ENCODE measurements at regions not wholly inside any gene's neighbourhood (a gene's known extent, or its start where the extent isn't known, plus 50 kb on each side); places are given as distances from the start of the nearest gene placed in this dataset.

- no peak for DNase-seq
These were observed 269.4 kb upstream of the TCF4 start for GRCh38 chr18:55857409-55857808.

GRCh38 chr18:55856679-55857078, 268.7 kb upstream of the TCF4 start:
- no peak for DNase-seq

- DNase-seq: no peak
These were observed 268.2 kb upstream of the TCF4 start for GRCh38 chr18:55856229-55856628.

GRCh38 chr18:55853268-55853667, 265.3 kb upstream of the TCF4 start:
- no peak for DNase-seq

GRCh38 chr18:55850904-55851303, 262.9 kb upstream of the TCF4 start:
- no peak for DNase-seq

GRCh38 chr18:55849391-55849790, 261.4 kb upstream of the TCF4 start:
- DNase-seq: no peak

GRCh38 chr18:55847960-55848359, 260.0 kb upstream of the TCF4 start:
- DNase-seq: no peak

- DNase-seq: no peak
These were observed 257.2 kb upstream of the TCF4 start for GRCh38 chr18:55845221-55845620.

- no peak for DNase-seq
These were observed 256.4 kb upstream of the TCF4 start for GRCh38 chr18:55844382-55844781.

- DNase-seq: no peak
These were observed 253.3 kb upstream of the TCF4 start for GRCh38 chr18:55841314-55841713.

GRCh38 chr18:55840601-55841170, 252.7 kb upstream of the TCF4 start:
- no peak for DNase-seq

- no peak for DNase-seq
These were observed 251.4 kb upstream of the TCF4 start for GRCh38 chr18:55839343-55839742.

GRCh38 chr18:55838841-55839240, 250.8 kb upstream of the TCF4 start:
- no peak for DNase-seq

GRCh38 chr18:55838319-55838718, 250.3 kb upstream of the TCF4 start:
- no peak for DNase-seq

GRCh38 chr18:55833543-55833942, 245.6 kb upstream of the TCF4 start:
- no peak for DNase-seq

- no peak for DNase-seq
These were observed 242.6 kb upstream of the TCF4 start for GRCh38 chr18:55830544-55830943.

GRCh38 chr18:55821219-55821618, 233.2 kb upstream of the TCF4 start:
- no peak for DNase-seq

- no peak for DNase-seq
These were observed 231.5 kb upstream of the TCF4 start for GRCh38 chr18:55819448-55819847.

GRCh38 chr18:55818284-55818683, 230.3 kb upstream of the TCF4 start:
- no peak for DNase-seq

- no peak for DNase-seq
These were observed 223.9 kb upstream of the TCF4 start for GRCh38 chr18:55811925-55812324.

- no peak for DNase-seq
These were observed 217.7 kb upstream of the TCF4 start for GRCh38 chr18:55805666-55806065.

GRCh38 chr18:55795101-55795669, 207.2 kb upstream of the TCF4 start:
- no peak for DNase-seq

GRCh38 chr18:55794288-55795052, 206.5 kb upstream of the TCF4 start:
- no peak for DNase-seq

Measured in hypothalamus (tissue), 51 donors.